ENCODE measurements at regions not wholly inside any gene's neighbourhood (a gene's known extent, or its start where the extent isn't known, plus 50 kb on each side); places are given as distances from the start of the nearest gene placed in this dataset.
"Not testable (repeated sequence)": the region's sequence is repeated elsewhere in the genome, so short reads cannot be mapped to it uniquely, and the experiment has no call there.

GRCh38 chr11:37442576-37442975, 844.5 kb upstream of the RAG2 start:
- no peak for TF ChIP-seq POLR2A (IDR thresholded peaks at IDR 0.05)
- TF ChIP-seq POLR2AphosphoS5 (IDR thresholded peaks at IDR 0.05): no peak
- no peak for TF ChIP-seq CTCF (IDR thresholded peaks at IDR 0.05)
- TF ChIP-seq EP300 (IDR thresholded peaks at IDR 0.05): no peak
- no peaks in the 10 kb centered on the region for H3K9me3 ChIP-seq
- no peaks in the 10 kb centered on the region for H3K27me3 ChIP-seq
- intact Hi-C loops (cut with DNase I; ENCODE audit: low total_unique reads): no loop called here
- H3K4me3 ChIP-seq: no peak overlapping the region
- WGBS, 5 donors: 54 to 80% (median 61%) methylated on average over 1 of the region's 1 CpG
- no peaks in the 10 kb centered on the region for H3K4me1 ChIP-seq
- no peaks in the 10 kb centered on the region for H3K36me3 ChIP-seq
- no peak for DNase-seq
- no peak overlapping the region for H3K27ac ChIP-seq

- H3K27ac ChIP-seq; H3K4me1 ChIP-seq; intact Hi-C loops (cut with DNase I; ENCODE audit: low total_unique reads); DNase-seq; H3K4me3 ChIP-seq; H3K27me3 ChIP-seq; H3K36me3 ChIP-seq: not testable (repeated sequence)
- WGBS, 5 donors: 91 to 96% (median 95%) methylated on average over 20 to 29 of the region's 29 CpGs
- H3K9me3 ChIP-seq: peaks cover 3 to 34% (median 17%) of the 10 kb centered on the region in 4 donors
Observed at GRCh38 chr11:37431633-37432230, 833.7 kb upstream of the RAG2 start.

- H3K4me3 ChIP-seq; H3K27ac ChIP-seq; H3K4me1 ChIP-seq; DNase-seq; H3K27me3 ChIP-seq; H3K36me3 ChIP-seq; intact Hi-C loops (cut with DNase I; ENCODE audit: low total_unique reads): not testable (repeated sequence)
- H3K9me3 ChIP-seq: peaks cover 3 to 34% (median 17%) of the 10 kb centered on the region in 4 donors
- 83 to 92% (median 86%) methylated on average over 14 to 26 of the region's 26 CpGs for WGBS, 5 donors
Observed at GRCh38 chr11:37430966-37431632, 833.1 kb upstream of the RAG2 start.

- Histone ChIP-seq H3K4me1 (no peaks in the 10 kb centered on the region), H3K27me3 (no peaks in the 10 kb centered on the region)
- TF ChIP-seq EP300 (IDR thresholded peaks at IDR 0.05) (no peak), POLR2A (IDR thresholded peaks at IDR 0.05) (no peak), CTCF (IDR thresholded peaks at IDR 0.05) (no peak), POLR2AphosphoS5 (IDR thresholded peaks at IDR 0.05) (no peak)
Observed at GRCh38 chr11:37422511-37422910, 824.5 kb upstream of the RAG2 start.

GRCh38 chr11:37411289-37411688, 813.3 kb upstream of the RAG2 start:
- DNase-seq: no peak
- H3K4me3 ChIP-seq: no peak overlapping the region
- no peak for TF ChIP-seq POLR2A (IDR thresholded peaks at IDR 0.05)
- TF ChIP-seq POLR2AphosphoS5 (IDR thresholded peaks at IDR 0.05): no peak
- TF ChIP-seq EP300 (IDR thresholded peaks at IDR 0.05): no peak
- no peak for TF ChIP-seq CTCF (IDR thresholded peaks at IDR 0.05)

More at GRCh38 chr11:37422511-37422910, 824.5 kb upstream of the RAG2 start:
- Histone ChIP-seq H3K4me3 (no peak overlapping the region), H3K27ac (no peak overlapping the region), H3K9me3 (peaks cover 4 to 18% (median 5%) of the 10 kb centered on the region in 4 donors), H3K36me3 (no peaks in the 10 kb centered on the region)
- intact Hi-C loops (cut with DNase I; ENCODE audit: low total_unique reads): no loop called here
- no peak for DNase-seq

More at GRCh38 chr11:37411289-37411688, 813.3 kb upstream of the RAG2 start:
- intact Hi-C loops (cut with DNase I; ENCODE audit: low total_unique reads): no loop called here
- Histone ChIP-seq H3K36me3 (no peaks in the 10 kb centered on the region), H3K4me1 (no peaks in the 10 kb centered on the region), H3K27ac (no peak overlapping the region), H3K9me3 (peaks cover 0 to 8% (median 3%) of the 10 kb centered on the region in 4 donors), H3K27me3 (no peaks in the 10 kb centered on the region)
- WGBS, 5 donors: 68 to 89% (median 77%) methylated on average over 4 of the region's 4 CpGs

All from stomach (tissue), 8 donors.